ENCODE measurements at regions not wholly inside any gene's neighbourhood (a gene's known extent, or its start where the extent isn't known, plus 50 kb on each side); places are given as distances from the start of the nearest gene placed in this dataset.

DNA sequence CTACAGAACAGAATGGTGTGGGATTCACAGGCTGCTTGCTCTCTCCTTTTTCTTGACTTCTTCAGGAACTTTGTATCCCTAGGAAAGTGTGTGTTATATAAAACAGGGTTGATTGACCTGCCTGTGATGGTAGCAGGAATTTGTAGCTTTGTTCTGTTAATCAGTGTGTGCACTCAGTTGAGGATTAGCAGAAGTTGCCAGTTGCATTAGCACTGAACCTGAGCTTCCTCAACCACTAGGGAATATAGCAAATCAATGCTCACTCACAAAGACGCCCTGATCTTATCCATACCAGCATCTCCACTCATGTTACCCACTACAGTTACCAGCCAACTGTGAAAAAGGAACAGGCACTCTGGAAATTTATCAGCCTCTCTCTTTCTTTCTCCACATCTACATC, 319.1 kb upstream of the EMCN start:
- TF ChIP-seq CTCF (conservative IDR thresholded peaks at IDR 0.05), result no peak
- Histone ChIP-seq H3K27ac (ENCODE audit: low read depth, low read length) (no peak overlapping the region), H3K4me3 (ENCODE audit: low read length) (no peak overlapping the region), H3K27me3 (ENCODE audit: control insufficient read depth, insufficient read depth, low read length, poor library complexity, severe bottlenecking) (no peaks in the 10 kb centered on the region), H3K36me3 (ENCODE audit: control insufficient read depth, insufficient read depth, low read length) (no peaks in the 10 kb centered on the region), H3K9me3 (ENCODE audit: control insufficient read depth, low read length) (no peaks in the 10 kb centered on the region), H3K4me1 (ENCODE audit: control insufficient read depth, insufficient read depth, low read length) (peaks cover 3% of the 10 kb centered on the region), H3K9ac (ENCODE audit: extremely low read depth, low read length, poor library complexity, severe bottlenecking) (no peak overlapping the region)
- no peak for DNase-seq
- peaks cover 9% of the 10 kb centered on the region for H3K4me1 Mint-ChIP-seq
- no peak overlapping the region for H3K4me3 Mint-ChIP-seq
- 70% methylated on average over 1 of the region's 1 CpG; no CpG with 5 or more reads in 1 of the 2 experiments for WGBS, 2 experiments (ENCODE audit: insufficient coverage in 1 of 2, insufficient read length in 1 of 2)
- H3K36me3 Mint-ChIP-seq (ENCODE audit: low read depth), result no peaks in the 10 kb centered on the region
- no peaks in the 10 kb centered on the region for H3K27me3 Mint-ChIP-seq (ENCODE audit: insufficient read depth)
- no peak overlapping the region for H3K27ac Mint-ChIP-seq
- peaks cover 5% of the 10 kb centered on the region for H3K9me3 Mint-ChIP-seq

GRCh38 chr4:100834616-100835015, 316.8 kb upstream of the EMCN start:
- TF ChIP-seq CTCF (conservative IDR thresholded peaks at IDR 0.05), result no peak
- H3K27ac ChIP-seq (ENCODE audit: low read depth, low read length), result no peak overlapping the region
- no peak for DNase-seq
- Mint-ChIP-seq H3K36me3 (ENCODE audit: low read depth) (no peaks in the 10 kb centered on the region), H3K27ac (no peak overlapping the region), H3K9me3 (peaks cover 20% of the 10 kb centered on the region), H3K4me1 (peaks cover 9% of the 10 kb centered on the region), H3K4me3 (no peak overlapping the region), H3K27me3 (ENCODE audit: insufficient read depth) (no peaks in the 10 kb centered on the region)
- peaks cover 8% of the 10 kb centered on the region for H3K9me3 ChIP-seq (ENCODE audit: control insufficient read depth, low read length)
- no peak overlapping the region for H3K9ac ChIP-seq (ENCODE audit: extremely low read depth, low read length, poor library complexity, severe bottlenecking)
- H3K4me1 ChIP-seq (ENCODE audit: control insufficient read depth, insufficient read depth, low read length), result peaks cover 3% of the 10 kb centered on the region
- no peaks in the 10 kb centered on the region for H3K36me3 ChIP-seq (ENCODE audit: control insufficient read depth, insufficient read depth, low read length)
- H3K4me3 ChIP-seq (ENCODE audit: low read length), result no peak overlapping the region
- H3K27me3 ChIP-seq (ENCODE audit: control insufficient read depth, insufficient read depth, low read length, poor library complexity, severe bottlenecking), result no peaks in the 10 kb centered on the region

- 60% methylated on average over 1 of the region's 1 CpG; no CpG with 5 or more reads in 1 of the 2 experiments for WGBS, 2 experiments (ENCODE audit: insufficient coverage in 1 of 2, insufficient read length in 1 of 2)
- Histone ChIP-seq H3K9ac (ENCODE audit: extremely low read depth, low read length, poor library complexity, severe bottlenecking) (no peak overlapping the region), H3K36me3 (ENCODE audit: control insufficient read depth, insufficient read depth, low read length) (no peaks in the 10 kb centered on the region), H3K27me3 (ENCODE audit: control insufficient read depth, insufficient read depth, low read length, poor library complexity, severe bottlenecking) (no peaks in the 10 kb centered on the region), H3K9me3 (ENCODE audit: control insufficient read depth, low read length) (peaks cover 15% of the 10 kb centered on the region), H3K4me1 (ENCODE audit: control insufficient read depth, insufficient read depth, low read length) (peaks cover 3% of the 10 kb centered on the region), H3K27ac (ENCODE audit: low read depth, low read length) (no peak overlapping the region), H3K4me3 (ENCODE audit: low read length) (no peak overlapping the region)
- no peaks in the 10 kb centered on the region for H3K36me3 Mint-ChIP-seq (ENCODE audit: low read depth)
- H3K4me1 Mint-ChIP-seq, result peaks cover 9% of the 10 kb centered on the region
- DNase-seq, result no peak
- peaks cover 27% of the 10 kb centered on the region for H3K9me3 Mint-ChIP-seq
- H3K27me3 Mint-ChIP-seq (ENCODE audit: insufficient read depth), result no peaks in the 10 kb centered on the region
- no peak for TF ChIP-seq CTCF (conservative IDR thresholded peaks at IDR 0.05)
- no peak overlapping the region for H3K4me3 Mint-ChIP-seq
- H3K27ac Mint-ChIP-seq, result no peak overlapping the region
Observed at GRCh38 chr4:100833906-100834305, 316.1 kb upstream of the EMCN start.

All from endodermal cell (in vitro differentiated cells).